OCI-LY1 (cell line): ENCODE measurements at regions not wholly inside any gene's neighbourhood (a gene's known extent, or its start where the extent isn't known, plus 50 kb on each side); places are given as distances from the start of the nearest gene placed in this dataset.

ENCODE experiments used
- H2AFZ ChIP-seq: fragments of 200-600 bp; sonication (generic), shearing (Covaris generic); 2 replicates; pipeline ENCODE4 v1.6.0; 2014; ENCODE audit warnings: antibody characterized with exemption, mild to moderate bottlenecking, low read length
- H3F3A ChIP-seq: fragments of 200-600 bp; sonication (generic), shearing (Covaris generic); 2 replicates; pipeline ENCODE4 v1.6.0; 2014; ENCODE audit warnings: mild to moderate bottlenecking, antibody characterized with exemption, low read length, moderate library complexity; ENCODE audit not compliant: insufficient read depth
- H3K27ac ChIP-seq: fragments of 200-600 bp; sonication (generic); 2 replicates; pipeline ENCODE4 v1.5.1; 2014; ENCODE audit warnings: low read length, mixed run types, mild to moderate bottlenecking, low read depth; ENCODE audit not compliant: poor library complexity, severe bottlenecking
- H3K27me3 ChIP-seq: fragments of 200-600 bp; sonication (generic); 2 replicates; pipeline ENCODE4 v1.6.0; 2014; ENCODE audit warnings: antibody characterized with exemption, mild to moderate bottlenecking, low read length, moderate library complexity; ENCODE audit not compliant: insufficient read depth
- H3K36me3 ChIP-seq: fragments of 200-600 bp; sonication (generic); 2 replicates; pipeline ENCODE4 v1.6.1; 2014; ENCODE audit warnings: mild to moderate bottlenecking, antibody characterized with exemption, low read length, moderate library complexity, mixed read lengths; ENCODE audit not compliant: insufficient read depth
- H3K4me1 ChIP-seq: fragments of 200-600 bp; sonication (generic); 2 replicates; pipeline ENCODE4 v1.5.1; 2014; ENCODE audit warnings: mild to moderate bottlenecking, low read length, moderate library complexity; ENCODE audit not compliant: insufficient read depth, severe bottlenecking
- H3K4me2 ChIP-seq: fragments of 200-600 bp; sonication (generic), shearing (Covaris generic); 2 replicates; pipeline ENCODE4 v1.6.1; 2014; ENCODE audit warnings: low read length
- H3K4me3 ChIP-seq: fragments of 200-600 bp; sonication (generic); 2 replicates; pipeline ENCODE4 v1.5.1; 2014; ENCODE audit warnings: low read length, low read depth, mild to moderate bottlenecking, mixed read lengths; ENCODE audit not compliant: poor library complexity, severe bottlenecking
- H3K79me2 ChIP-seq: fragments of 200-600 bp; shearing (Covaris generic); 2 replicates; pipeline ENCODE4 v1.6.1; 2016; ENCODE audit warnings: mixed run types, low read length, mixed read lengths; ENCODE audit not compliant: insufficient read depth
- H3K9ac ChIP-seq: fragments of 200-600 bp; sonication (generic), shearing (Covaris generic); 2 replicates; pipeline ENCODE4 v1.6.1; 2014; ENCODE audit warnings: mild to moderate bottlenecking, low read length, mixed read lengths
- H3K9me2 ChIP-seq: fragments of 200-600 bp; sonication (generic), shearing (Covaris generic); 2 replicates; pipeline ENCODE4 v1.6.1; 2014; ENCODE audit warnings: low read depth, mild to moderate bottlenecking, low read length, mixed read lengths
- H3K9me3 ChIP-seq: fragments of 200-600 bp; shearing (Covaris generic); 2 replicates; pipeline ENCODE4 v1.6.1; 2014; ENCODE audit warnings: low read length, mixed read lengths
- H4K20me1 ChIP-seq: fragments of 200-600 bp; sonication (generic), shearing (Covaris generic); 2 replicates; pipeline ENCODE4 v1.6.0; 2016; ENCODE audit warnings: mild to moderate bottlenecking, low read length; ENCODE audit not compliant: insufficient read depth
- EZH2 ChIP-seq: fragments of 200-600 bp; sonication (generic), shearing (Covaris generic); IDR thresholded peaks from 2 replicates; pipeline ENCODE4 v1.8.0; 2017; ENCODE audit warnings: borderline replicate concordance, mixed run types, mild to moderate bottlenecking, antibody characterized with exemption, low read length, moderate library complexity, mixed read lengths
- TF ChIP-seq, protein P1 (sequence below): fragments of 200-600 bp; sonication (generic), shearing (Covaris generic); IDR thresholded peaks from 2 replicates; pipeline ENCODE4 v1.5.1; 2017; ENCODE audit warnings: mild to moderate bottlenecking, antibody characterized with exemption, low read length, moderate library complexity, mixed read lengths

DNA sequence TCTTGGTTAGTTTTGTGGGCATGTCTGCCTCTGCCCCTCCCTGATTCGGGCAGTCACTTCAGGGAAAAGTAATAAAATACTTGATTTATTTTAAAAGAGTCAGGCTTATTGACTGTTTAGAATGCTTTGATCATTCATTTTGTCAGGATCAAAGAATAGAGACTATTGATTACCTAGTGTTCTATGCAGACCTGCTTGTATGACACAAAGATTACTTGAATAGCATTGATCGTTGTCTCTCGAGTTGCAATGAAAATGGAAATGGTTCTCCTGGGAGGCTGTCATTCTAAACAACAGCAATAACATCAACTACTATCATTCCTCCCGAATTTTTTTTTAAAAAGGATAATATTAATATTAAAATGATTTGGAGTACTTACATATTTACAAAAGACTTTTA is 133.2 kb upstream of the DMAC1 start:
- no peaks in the 10 kb centered on the region for H3K36me3 ChIP-seq
- H3K9me2 ChIP-seq: no peaks in the 10 kb centered on the region
- no peaks in the 10 kb centered on the region for H3K27me3 ChIP-seq
- peak overlapping the region; percentile 32; the same call in 1 of the 2 replicates for H2AFZ ChIP-seq
- H3F3A ChIP-seq: no peaks in the 10 kb centered on the region
- no peaks in the 10 kb centered on the region for H3K79me2 ChIP-seq
- no peak overlapping the region for H3K4me3 ChIP-seq
- TF ChIP-seq, protein P1, sequence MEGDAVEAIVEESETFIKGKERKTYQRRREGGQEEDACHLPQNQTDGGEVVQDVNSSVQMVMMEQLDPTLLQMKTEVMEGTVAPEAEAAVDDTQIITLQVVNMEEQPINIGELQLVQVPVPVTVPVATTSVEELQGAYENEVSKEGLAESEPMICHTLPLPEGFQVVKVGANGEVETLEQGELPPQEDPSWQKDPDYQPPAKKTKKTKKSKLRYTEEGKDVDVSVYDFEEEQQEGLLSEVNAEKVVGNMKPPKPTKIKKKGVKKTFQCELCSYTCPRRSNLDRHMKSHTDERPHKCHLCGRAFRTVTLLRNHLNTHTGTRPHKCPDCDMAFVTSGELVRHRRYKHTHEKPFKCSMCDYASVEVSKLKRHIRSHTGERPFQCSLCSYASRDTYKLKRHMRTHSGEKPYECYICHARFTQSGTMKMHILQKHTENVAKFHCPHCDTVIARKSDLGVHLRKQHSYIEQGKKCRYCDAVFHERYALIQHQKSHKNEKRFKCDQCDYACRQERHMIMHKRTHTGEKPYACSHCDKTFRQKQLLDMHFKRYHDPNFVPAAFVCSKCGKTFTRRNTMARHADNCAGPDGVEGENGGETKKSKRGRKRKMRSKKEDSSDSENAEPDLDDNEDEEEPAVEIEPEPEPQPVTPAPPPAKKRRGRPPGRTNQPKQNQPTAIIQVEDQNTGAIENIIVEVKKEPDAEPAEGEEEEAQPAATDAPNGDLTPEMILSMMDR: no peak
- TF ChIP-seq EZH2: no peak
- no peak overlapping the region for H3K4me2 ChIP-seq
- no peaks in the 10 kb centered on the region for H3K9me3 ChIP-seq
- no peaks in the 10 kb centered on the region for H4K20me1 ChIP-seq
- no peak overlapping the region for H3K27ac ChIP-seq
- no peak overlapping the region for H3K9ac ChIP-seq
- peaks cover 14% of the 10 kb centered on the region for H3K4me1 ChIP-seq

DNA sequence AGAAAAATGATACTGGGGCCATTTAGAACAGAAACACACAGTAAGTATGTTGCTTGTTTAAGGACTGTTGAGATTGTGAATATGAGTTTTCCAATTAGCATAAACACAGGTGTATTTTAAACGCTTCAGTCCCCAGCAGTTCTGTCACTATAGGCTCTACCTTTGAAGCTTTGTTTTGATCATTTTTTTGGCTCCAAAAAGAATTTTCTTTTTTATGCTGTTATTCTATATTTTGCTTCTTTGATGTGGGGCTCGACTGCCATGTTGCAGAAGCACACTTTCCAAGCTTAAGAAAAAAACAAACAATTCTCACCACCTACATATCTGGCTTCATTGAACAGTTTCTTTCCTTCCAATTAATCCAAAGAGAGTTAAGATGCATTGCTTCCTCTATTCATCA is 131.0 kb upstream of the DMAC1 start:
- TF ChIP-seq, protein P1: no peak
- no peak for TF ChIP-seq EZH2
- Histone ChIP-seq H3K27me3 (no peaks in the 10 kb centered on the region), H3K9me2 (no peaks in the 10 kb centered on the region), H3K9me3 (0 out of 2 replicates have a peak, but pooled peaks cover 4% of the 10 kb centered on the region), H3K4me3 (no peak overlapping the region), H3K79me2 (no peaks in the 10 kb centered on the region), H3K9ac (no peak overlapping the region), H2AFZ (no peak overlapping the region), H3F3A (no peaks in the 10 kb centered on the region), H4K20me1 (no peaks in the 10 kb centered on the region), H3K4me1 (peaks cover 4% of the 10 kb centered on the region), H3K4me2 (no peak overlapping the region), H3K27ac (no peak overlapping the region), H3K36me3 (no peaks in the 10 kb centered on the region)

DNA sequence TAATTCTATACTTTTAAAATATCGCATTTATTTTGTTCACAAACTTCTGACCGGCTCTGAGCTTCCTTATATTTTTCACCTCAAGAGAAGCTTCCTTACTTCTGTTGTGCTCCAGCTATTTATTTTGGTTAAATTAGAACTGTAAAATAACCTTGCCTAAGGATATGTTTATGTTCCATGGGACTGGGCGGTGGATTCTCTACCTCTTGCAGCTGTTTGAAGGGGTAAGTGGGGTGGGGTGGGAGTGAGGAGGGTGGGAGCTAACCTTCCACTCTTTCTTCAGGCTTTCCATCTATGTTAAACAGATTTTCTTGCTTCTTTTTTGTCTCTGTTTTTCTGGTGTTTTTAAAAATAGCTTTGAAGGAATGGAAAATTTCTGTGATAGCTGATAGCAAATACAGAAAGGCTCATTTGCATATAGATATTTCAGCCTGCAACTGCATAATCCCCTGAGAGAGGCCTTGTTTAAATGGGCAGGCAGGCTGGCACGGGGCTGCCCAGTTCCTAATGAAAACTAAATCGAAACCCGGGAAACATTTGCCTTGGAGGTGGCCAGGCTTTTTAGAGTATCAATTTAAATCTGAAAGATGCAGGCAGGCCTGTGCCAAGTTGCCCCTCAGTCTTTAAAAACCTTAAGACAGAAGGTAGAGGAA is 122.1 kb upstream of the DMAC1 start:
- TF ChIP-seq EZH2: no peak
- TF ChIP-seq, protein P1: no peak
- Histone ChIP-seq H3K4me1 (peaks cover 29% of the 10 kb centered on the region), H3K4me2 (peak overlapping the region; percentile 62), H4K20me1 (no peaks in the 10 kb centered on the region), H3K27me3 (no peaks in the 10 kb centered on the region), H3K79me2 (no peaks in the 10 kb centered on the region), H3K27ac (peak overlapping the region; percentile 71), H3K9me2 (no peaks in the 10 kb centered on the region), H3K36me3 (no peaks in the 10 kb centered on the region), H3F3A (no peaks in the 10 kb centered on the region), H3K4me3 (peak overlapping the region; percentile 22), H3K9me3 (0 out of 2 replicates have a peak, but pooled peaks cover 4% of the 10 kb centered on the region), H3K9ac (peak overlapping the region; percentile 55), H2AFZ (peak overlapping the region; percentile 95; the same call in 1 of the 2 replicates)
